H9 (cell line): ENCODE measurements at regions not wholly inside any gene's neighbourhood (a gene's known extent, or its start where the extent isn't known, plus 50 kb on each side); places are given as distances from the start of the nearest gene placed in this dataset.

ENCODE experiments used
- DNase-seq: peaks from one replicate; pipeline ENCODE4 v3.0.0-alpha.2; 2017
- H2AFZ ChIP-seq: one replicate; pipeline ENCODE4 v1.6.1; 2013; ENCODE audit warnings: mild to moderate bottlenecking, low read length, control low read depth, moderate library complexity
- H2AK5ac ChIP-seq: 2 replicates; pipeline ENCODE4 v1.6.1; 2013; ENCODE audit warnings: low read length, control low read depth, mixed read lengths; ENCODE audit not compliant: insufficient read length
- H2BK120ac ChIP-seq: one replicate; pipeline ENCODE4 v1.6.1; 2013; ENCODE audit warnings: low read depth, mild to moderate bottlenecking, low read length, control low read depth, inconsistent platforms; ENCODE audit not compliant: poor library complexity, severe bottlenecking
- H2BK12ac ChIP-seq: 2 replicates; pipeline ENCODE4 v1.6.1; 2013; ENCODE audit warnings: low read length, control low read depth, mixed read lengths, low read depth; ENCODE audit not compliant: insufficient read length
- H2BK15ac ChIP-seq: 2 replicates; pipeline ENCODE4 v1.6.1; 2013; ENCODE audit warnings: low read depth, low read length, control low read depth
- H2BK20ac ChIP-seq: one replicate; pipeline ENCODE4 v1.6.1; 2013; ENCODE audit warnings: low read depth, mild to moderate bottlenecking, low read length, control low read depth, inconsistent platforms; ENCODE audit not compliant: poor library complexity, severe bottlenecking
- H2BK5ac ChIP-seq: 2 replicates; pipeline ENCODE4 v1.6.1; 2013; ENCODE audit warnings: low read length, control low read depth, mixed read lengths; ENCODE audit not compliant: insufficient read length
- H3K14ac ChIP-seq: 2 replicates; pipeline ENCODE4 v1.6.1; 2013; ENCODE audit warnings: low read length, control low read depth; ENCODE audit not compliant: insufficient read depth
- H3K18ac ChIP-seq: 2 replicates; pipeline ENCODE4 v1.6.1; 2013; ENCODE audit warnings: low read depth, mild to moderate bottlenecking, mixed read lengths, low read length, control low read depth; ENCODE audit not compliant: insufficient read length
- H3K23ac ChIP-seq: 2 replicates; pipeline ENCODE4 v1.6.1; 2013; ENCODE audit warnings: low read length, control low read depth, mixed read lengths, low read depth; ENCODE audit not compliant: insufficient read length
- H3K23me2 ChIP-seq: 2 replicates; pipeline ENCODE4 v1.6.1; 2013; ENCODE audit warnings: low read depth, mild to moderate bottlenecking, mixed read lengths, low read length, control low read depth; ENCODE audit not compliant: insufficient read length, poor library complexity, severe bottlenecking
- H3K27ac ChIP-seq: 2 replicates; pipeline ENCODE4 v1.5.1; 2013; ENCODE audit warnings: low read length, control low read depth, mixed read lengths, low read depth; ENCODE audit not compliant: insufficient read length
- H3K27me3 ChIP-seq: 2 replicates; pipeline ENCODE4 v1.6.1; 2013; ENCODE audit warnings: low read length, control low read depth, inconsistent platforms; ENCODE audit not compliant: insufficient read depth
- H3K4ac ChIP-seq: 2 replicates; pipeline ENCODE4 v1.6.1; 2013; ENCODE audit warnings: low read depth, mild to moderate bottlenecking, control low read depth, inconsistent platforms, low read length, moderate library complexity
- H3K4me1 ChIP-seq: 2 replicates; pipeline ENCODE4 v1.6.1; 2013; ENCODE audit warnings: low read length, control low read depth, inconsistent platforms; ENCODE audit not compliant: insufficient read depth
- H3K4me2 ChIP-seq: 2 replicates; pipeline ENCODE4 v1.6.1; 2013; ENCODE audit warnings: low read length, control low read depth, mixed read lengths; ENCODE audit not compliant: insufficient read length, insufficient read depth
- H3K56ac ChIP-seq: 2 replicates; pipeline ENCODE4 v1.6.1; 2013; ENCODE audit warnings: low read depth, mild to moderate bottlenecking, mixed read lengths, low read length, control low read depth; ENCODE audit not compliant: insufficient read length
- H3K79me1 ChIP-seq: 2 replicates; pipeline ENCODE4 v1.6.1; 2013; ENCODE audit warnings: low read depth, mild to moderate bottlenecking, moderate library complexity, low read length, control low read depth, inconsistent platforms; ENCODE audit not compliant: insufficient read depth, poor library complexity, severe bottlenecking
- H3K79me2 ChIP-seq: 2 replicates; pipeline ENCODE4 v1.6.1; 2013; ENCODE audit warnings: low read length, control low read depth, inconsistent platforms; ENCODE audit not compliant: insufficient read depth
- H3K9ac ChIP-seq: 2 replicates; pipeline ENCODE4 v1.6.1; 2013; ENCODE audit warnings: low read length, control low read depth, mixed read lengths; ENCODE audit not compliant: insufficient read length; ENCODE audit errors: extremely low read depth
- H3K9me3 ChIP-seq: one replicate; pipeline ENCODE4 v1.6.1; 2013; ENCODE audit warnings: low read depth, low read length, inconsistent platforms; ENCODE audit not compliant: control insufficient read depth
- H3T11ph ChIP-seq: one replicate; pipeline ENCODE4 v1.6.1; 2013; ENCODE audit warnings: mild to moderate bottlenecking, low read length, control low read depth, inconsistent platforms
- H4K20me1 ChIP-seq: one replicate; pipeline ENCODE4 v1.6.1; 2013; ENCODE audit not compliant: control insufficient read depth, insufficient read length, insufficient read depth
- H4K5ac ChIP-seq: 2 replicates; pipeline ENCODE4 v1.6.1; 2013; ENCODE audit warnings: low read depth, mild to moderate bottlenecking, mixed read lengths, low read length, control low read depth; ENCODE audit not compliant: insufficient read length
- H4K8ac ChIP-seq: replicated peaks from 2 replicates; pipeline ENCODE4 v1.6.1; 2013; ENCODE audit warnings: low read length, control low read depth, mixed read lengths, low read depth; ENCODE audit not compliant: insufficient read length
- H4K91ac ChIP-seq: 2 replicates; pipeline ENCODE4 v1.6.1; 2013; ENCODE audit warnings: low read depth, mild to moderate bottlenecking, moderate library complexity, mixed read lengths, low read length, control low read depth; ENCODE audit not compliant: insufficient read length
- H3K27ac Mint-ChIP-seq, 3 experiments: 2 replicates in 2 of 3; 3 replicates in 1 of 3; pipeline ENCODE4 v1.8.0; 2020 to 2021; ENCODE audit warnings: mixed read lengths in 3 of 3, mild to moderate bottlenecking in 1 of 3, moderate library complexity in 1 of 3
- H3K27me3 Mint-ChIP-seq: 2 replicates; pipeline ENCODE4 v1.8.0; 2021; ENCODE audit warnings: low read depth, mild to moderate bottlenecking, moderate library complexity, mixed read lengths
- H3K36me3 Mint-ChIP-seq, 3 experiments: 2 replicates in 2 of 3; 3 replicates in 1 of 3; pipeline ENCODE4 v1.8.0; 2020 to 2021; ENCODE audit warnings: low read depth in 3 of 3, mixed read lengths in 3 of 3; ENCODE audit not compliant: insufficient read depth in 1 of 3
- H3K4me1 Mint-ChIP-seq, 2 experiments: 2 replicates each; pipeline ENCODE4 v1.8.0; 2020; ENCODE audit warnings: mixed read lengths in 2 of 2
- H3K4me3 Mint-ChIP-seq, 2 experiments: 2 replicates in 1 of 2; 3 replicates in 1 of 2; pipeline ENCODE4 v1.8.0; 2020 to 2021; ENCODE audit warnings: mild to moderate bottlenecking in 2 of 2, mixed read lengths in 2 of 2, moderate library complexity in 1 of 2
- H3K9me3 Mint-ChIP-seq, 2 experiments: 2 replicates in 1 of 2; 3 replicates in 1 of 2; pipeline ENCODE4 v1.8.0; 2020; ENCODE audit warnings: mild to moderate bottlenecking in 2 of 2, mixed read lengths in 2 of 2, moderate library complexity in 1 of 2
- CTCF ChIP-seq: fragments of 200-600 bp; sonication (generic); conservative IDR thresholded peaks from 3 replicates; pipeline ENCODE4 v1.8.0; 2021; ENCODE audit warnings: antibody characterized with exemption, mild to moderate bottlenecking
- WGBS: extraction: QIAGEN DNeasy Blood & Tissue Kit; methylation state at CpG from one replicate; pipeline ENCODE4 v1.1.7; 2013; ENCODE audit warnings: missing lambda C conversion rate, low lambda C conversion rate, mixed read lengths; ENCODE audit not compliant: insufficient read length; ENCODE audit errors: extremely low coverage; 5-methylcytosine and 5-hydroxymethylcytosine counted together

GRCh38 chr12:68536885-68537485, 73.7 kb upstream of the RAP1B start:
- Histone ChIP-seq H2BK20ac (no peak overlapping the region), H3K79me2 (no peaks in the 10 kb centered on the region), H2AFZ (no peak overlapping the region), H3K9ac (no peak overlapping the region), H3K27ac (no peak overlapping the region), H4K20me1 (no peaks in the 10 kb centered on the region), H3K79me1 (no peaks in the 10 kb centered on the region), H4K91ac (no peak overlapping the region), H3K27me3 (no peaks in the 10 kb centered on the region), H2AK5ac (no peak overlapping the region), H3K18ac (no peak overlapping the region), H2BK15ac (no peak overlapping the region), H3K23ac (no peak overlapping the region), H3K9me3 (no peaks in the 10 kb centered on the region), H4K8ac (no peak overlapping the region), H3K14ac (no peak overlapping the region), H3K4ac (no peak overlapping the region), H3K4me1 (no peaks in the 10 kb centered on the region), H2BK12ac (no peak overlapping the region), H3K4me2 (no peak overlapping the region), H2BK120ac (no peak overlapping the region), H4K5ac (no peak overlapping the region), H3K23me2 (no peaks in the 10 kb centered on the region), H3T11ph (no peak overlapping the region), H3K56ac (no peak overlapping the region), H2BK5ac (no peak overlapping the region)
- Mint-ChIP-seq H3K27ac (no peak overlapping the region), H3K27me3 (no peaks in the 10 kb centered on the region), H3K36me3 (peaks cover 11 to 21% (median 11%) of the 10 kb centered on the region in 3 experiments), H3K4me1 (peaks cover 26% of the 10 kb centered on the region in 2 experiments), H3K4me3 (no peak overlapping the region), H3K9me3 (peaks cover 18 to 19% of the 10 kb centered on the region in 2 experiments)
- TF ChIP-seq CTCF, result no peak
- no CpG with 5 or more reads among the region's 6 CpGs for whole genome bisulfite sequencing
- no peak for DNase-seq
